KMS-11 (cell line): ENCODE measurements at regions not wholly inside any gene's neighbourhood (a gene's known extent, or its start where the extent isn't known, plus 50 kb on each side); places are given as distances from the start of the nearest gene placed in this dataset.

Source experiments
- H2AFZ ChIP-seq: fragments of 200-600 bp; sonication (generic); 2 replicates; pipeline ENCODE4 v1.6.1; 2016; ENCODE audit warnings: antibody characterized with exemption, mixed run types, low read depth
- H3K27ac ChIP-seq: fragments of 200-600 bp; sonication (generic); 2 replicates; pipeline ENCODE4 v1.6.1; 2016; ENCODE audit warnings: mild to moderate bottlenecking, mixed run types
- H3K27me3 ChIP-seq: fragments of 200-600 bp; sonication (generic); 2 replicates; pipeline ENCODE4 v1.6.1; 2017; ENCODE audit warnings: mild to moderate bottlenecking, low read depth, mixed run types, moderate library complexity; ENCODE audit not compliant: insufficient read depth
- H3K36me3 ChIP-seq: fragments of 200-600 bp; sonication (generic); 2 replicates; pipeline ENCODE4 v1.6.1; 2017; ENCODE audit warnings: mild to moderate bottlenecking, mixed run types; ENCODE audit not compliant: insufficient read depth
- H3K4me1 ChIP-seq: fragments of 200-600 bp; sonication (generic); 2 replicates; pipeline ENCODE4 v1.6.1; 2016; ENCODE audit warnings: mild to moderate bottlenecking, low read depth, mixed run types; ENCODE audit not compliant: poor library complexity, severe bottlenecking
- H3K4me2 ChIP-seq: fragments of 200-600 bp; sonication (generic); 2 replicates; pipeline ENCODE4 v1.7.0; 2016; ENCODE audit warnings: mild to moderate bottlenecking, mixed run types
- H3K4me3 ChIP-seq: fragments of 200-600 bp; sonication (generic); IDR thresholded peaks from 2 replicates; pipeline ENCODE4 v1.6.1; 2017; ENCODE audit warnings: low read depth, low read length, mixed read lengths; ENCODE audit not compliant: insufficient read depth
- H3K79me2 ChIP-seq: fragments of 200-600 bp; sonication (generic); 2 replicates; pipeline ENCODE4 v1.6.1; 2016; ENCODE audit warnings: low read depth, mixed run types; ENCODE audit not compliant: insufficient read depth
- H3K9ac ChIP-seq: fragments of 200-600 bp; sonication (generic); 2 replicates; pipeline ENCODE4 v1.6.1; 2016; ENCODE audit warnings: mild to moderate bottlenecking, mixed run types
- H4K20me1 ChIP-seq: fragments of 200-600 bp; sonication (generic); 2 replicates; pipeline ENCODE4 v1.6.1; 2016; ENCODE audit warnings: mild to moderate bottlenecking, mixed run types; ENCODE audit not compliant: insufficient read depth
- CTCF ChIP-seq: fragments of 200-600 bp; sonication (generic); conservative IDR thresholded peaks from 2 replicates; pipeline ENCODE4 v1.6.1; 2017; ENCODE audit warnings: low read depth, mild to moderate bottlenecking, antibody characterized with exemption, low read length, moderate library complexity, mixed read lengths

GRCh38 chr15:72979791-72980190, 72.5 kb upstream of the NEO1 start:
- Histone ChIP-seq H2AFZ (no peak overlapping the region), H3K9ac (no peak overlapping the region), H3K4me1 (no peaks in the 10 kb centered on the region), H3K4me3 (no peak overlapping the region), H3K4me2 (no peak overlapping the region), H4K20me1 (no peaks in the 10 kb centered on the region), H3K36me3 (no peaks in the 10 kb centered on the region), H3K79me2 (no peaks in the 10 kb centered on the region), H3K27ac (no peak overlapping the region), H3K27me3 (no peaks in the 10 kb centered on the region)
- no peak for TF ChIP-seq CTCF

GRCh38 chr15:72979308-72979707, 73.0 kb upstream of the NEO1 start:
- no peak overlapping the region for H3K4me2 ChIP-seq
- H3K9ac ChIP-seq, result no peak overlapping the region
- no peak overlapping the region for H3K27ac ChIP-seq
- no peaks in the 10 kb centered on the region for H4K20me1 ChIP-seq
- H3K27me3 ChIP-seq, result no peaks in the 10 kb centered on the region
- H3K79me2 ChIP-seq, result no peaks in the 10 kb centered on the region
- H3K4me1 ChIP-seq, result no peaks in the 10 kb centered on the region
- no peak for TF ChIP-seq CTCF
- H3K4me3 ChIP-seq, result no peak overlapping the region
- H2AFZ ChIP-seq, result no peak overlapping the region
- no peaks in the 10 kb centered on the region for H3K36me3 ChIP-seq

- Histone ChIP-seq H3K27ac (no peak overlapping the region), H3K79me2 (no peaks in the 10 kb centered on the region), H3K4me2 (no peak overlapping the region), H3K27me3 (no peaks in the 10 kb centered on the region), H2AFZ (no peak overlapping the region), H3K36me3 (no peaks in the 10 kb centered on the region), H3K4me3 (no peak overlapping the region), H3K4me1 (no peaks in the 10 kb centered on the region), H3K9ac (no peak overlapping the region), H4K20me1 (no peaks in the 10 kb centered on the region)
- no peak for TF ChIP-seq CTCF
Observed at GRCh38 chr15:72978223-72978622, 74.0 kb upstream of the NEO1 start.

GRCh38 chr15:72972362-72972761, 79.9 kb upstream of the NEO1 start:
- no peaks in the 10 kb centered on the region for H3K36me3 ChIP-seq
- H3K79me2 ChIP-seq, result no peaks in the 10 kb centered on the region
- no peak overlapping the region for H3K9ac ChIP-seq
- no peak overlapping the region for H2AFZ ChIP-seq
- no peak overlapping the region for H3K4me2 ChIP-seq
- H3K4me3 ChIP-seq, result no peak overlapping the region
- no peaks in the 10 kb centered on the region for H3K4me1 ChIP-seq
- H4K20me1 ChIP-seq, result no peaks in the 10 kb centered on the region
- no peak overlapping the region for H3K27ac ChIP-seq
- TF ChIP-seq CTCF, result no peak
- no peaks in the 10 kb centered on the region for H3K27me3 ChIP-seq

- no peaks in the 10 kb centered on the region for H4K20me1 ChIP-seq
- no peak for TF ChIP-seq CTCF
- no peaks in the 10 kb centered on the region for H3K36me3 ChIP-seq
- no peak overlapping the region for H3K9ac ChIP-seq
- no peaks in the 10 kb centered on the region for H3K27me3 ChIP-seq
- no peak overlapping the region for H3K27ac ChIP-seq
- no peaks in the 10 kb centered on the region for H3K4me1 ChIP-seq
- no peak overlapping the region for H2AFZ ChIP-seq
- no peaks in the 10 kb centered on the region for H3K79me2 ChIP-seq
- H3K4me3 ChIP-seq, result no peak overlapping the region
- H3K4me2 ChIP-seq, result no peak overlapping the region
Observed at GRCh38 chr15:72971766-72972165, 80.5 kb upstream of the NEO1 start.
